Neural cell (in vitro differentiated cells): ENCODE measurements at regions not wholly inside any gene's neighbourhood (a gene's known extent, or its start where the extent isn't known, plus 50 kb on each side); places are given as distances from the start of the nearest gene placed in this dataset.
A peak's percentile ranks its signal among the peaks of the same experiment; 100 is the strongest.

Source experiments
- H2AFZ ChIP-seq: fragments of 200-600, 300-800 bp; sonication (generic), shearing (Covaris generic); 2 replicates; pipeline ENCODE4 v1.6.0; 2014; ENCODE audit warnings: low read depth, mild to moderate bottlenecking, antibody characterized with exemption, low read length, moderate library complexity
- H3F3A ChIP-seq: fragments of 200-600 bp; shearing (Covaris generic); 2 replicates; pipeline ENCODE4 v1.6.1; 2016; ENCODE audit warnings: mild to moderate bottlenecking, moderate library complexity, mixed read lengths, antibody characterized with exemption, low read length; ENCODE audit not compliant: insufficient read depth, poor library complexity, severe bottlenecking
- H3K27ac ChIP-seq: fragments of 200-600, 300-800 bp; sonication (generic), shearing (Covaris generic); 2 replicates; pipeline ENCODE4 v1.5.1; 2014; ENCODE audit warnings: mild to moderate bottlenecking, low read length, moderate library complexity
- H3K27me3 ChIP-seq: fragments of 300-800, 200-600 bp; sonication (generic), shearing (Covaris generic); 2 replicates; pipeline ENCODE4 v1.6.0; 2014; ENCODE audit warnings: mild to moderate bottlenecking, low read depth, low read length, moderate library complexity; ENCODE audit not compliant: insufficient read depth
- H3K36me3 ChIP-seq: fragments of 300-800, 200-600 bp; sonication (generic), shearing (Covaris generic); 2 replicates; pipeline ENCODE4 v1.5.1; 2014; ENCODE audit warnings: mild to moderate bottlenecking, antibody characterized with exemption, low read length, moderate library complexity; ENCODE audit not compliant: insufficient read depth
- H3K4me2 ChIP-seq: fragments of 300-800, 200-600 bp; sonication (generic), shearing (Covaris generic); 2 replicates; pipeline ENCODE4 v1.6.0; 2014; ENCODE audit warnings: mild to moderate bottlenecking, low read length
- H3K4me3 ChIP-seq: fragments of 300-800, 200-600 bp; sonication (generic), shearing (Covaris generic); 2 replicates; pipeline ENCODE4 v1.5.1; 2014; ENCODE audit warnings: mild to moderate bottlenecking, low read length, moderate library complexity
- H3K79me2 ChIP-seq: fragments of 200-600 bp; shearing (Covaris generic); replicated peaks from 2 replicates; pipeline ENCODE4 v1.6.0; 2014; ENCODE audit warnings: mild to moderate bottlenecking, low read length, moderate library complexity; ENCODE audit not compliant: insufficient read depth
- H3K9ac ChIP-seq: fragments of 300-800, 200-600 bp; sonication (generic), shearing (Covaris generic); 2 replicates; pipeline ENCODE4 v1.6.1; 2016; ENCODE audit warnings: mild to moderate bottlenecking, low read length, mixed read lengths
- H3K9me2 ChIP-seq: fragments of 200-600 bp; shearing (Covaris generic); 2 replicates; pipeline ENCODE4 v1.6.1; 2016; ENCODE audit warnings: mild to moderate bottlenecking, low read length, mixed read lengths; ENCODE audit not compliant: insufficient read depth
- H3K9me3 ChIP-seq: fragments of 200-600, 300-800 bp; sonication (generic), shearing (Covaris generic); 2 replicates; pipeline ENCODE4 v1.6.1; 2016; ENCODE audit warnings: mild to moderate bottlenecking, mixed run types, low read length, moderate library complexity, mixed read lengths
- H4K20me1 ChIP-seq: fragments of 200-600 bp; shearing (Covaris generic); 2 replicates; pipeline ENCODE4 v1.6.1; 2016; ENCODE audit warnings: mild to moderate bottlenecking, mixed run types; ENCODE audit not compliant: insufficient read depth
- CTCF ChIP-seq: fragments of 450-650 bp; IDR thresholded peaks from 2 replicates; pipeline ENCODE4 v1.5.1; 2014; ENCODE audit warnings: antibody characterized with exemption, mild to moderate bottlenecking, moderate library complexity; ENCODE audit not compliant: poor library complexity, severe bottlenecking
- EP300 ChIP-seq: fragments of 450-650 bp; conservative IDR thresholded peaks from 2 replicates; pipeline ENCODE4 v1.6.1; 2014; ENCODE audit warnings: antibody characterized with exemption, mild to moderate bottlenecking, moderate library complexity; ENCODE audit not compliant: poor library complexity, severe bottlenecking
- EZH2 ChIP-seq: fragments of 200-600, 300-800 bp; shearing (Covaris generic), sonication (generic); IDR thresholded peaks from 2 replicates; pipeline ENCODE4 v1.6.1; 2014; ENCODE audit warnings: antibody characterized with exemption, low read length, borderline replicate concordance, mild to moderate bottlenecking; ENCODE audit not compliant: insufficient read depth, poor library complexity, severe bottlenecking
- MXI1 ChIP-seq: fragments of 450-650 bp; conservative IDR thresholded peaks from 2 replicates; pipeline ENCODE4 v1.6.1; 2014; ENCODE audit warnings: antibody characterized with exemption, mild to moderate bottlenecking; ENCODE audit not compliant: poor library complexity, severe bottlenecking
- POLR2AphosphoS5 ChIP-seq: IDR thresholded peaks from 2 replicates; pipeline ENCODE4 v1.6.1; 2012
- RAD21 ChIP-seq: fragments of 450-650 bp; conservative IDR thresholded peaks from 2 replicates; pipeline ENCODE4 v1.6.1; 2014; ENCODE audit warnings: antibody characterized with exemption, mild to moderate bottlenecking, moderate library complexity
- REST ChIP-seq: IDR thresholded peaks from 2 replicates; pipeline ENCODE4 v1.6.1; 2012; ENCODE audit warnings: borderline replicate concordance
- SMC3 ChIP-seq: fragments of 450-650 bp; conservative IDR thresholded peaks from 2 replicates; pipeline ENCODE4 v1.6.1; 2014; ENCODE audit warnings: antibody characterized with exemption, mild to moderate bottlenecking, moderate library complexity; ENCODE audit not compliant: poor library complexity
- TAF1 ChIP-seq: IDR thresholded peaks from 2 replicates; pipeline ENCODE4 v1.6.1; 2012; ENCODE audit warnings: low read depth

DNA sequence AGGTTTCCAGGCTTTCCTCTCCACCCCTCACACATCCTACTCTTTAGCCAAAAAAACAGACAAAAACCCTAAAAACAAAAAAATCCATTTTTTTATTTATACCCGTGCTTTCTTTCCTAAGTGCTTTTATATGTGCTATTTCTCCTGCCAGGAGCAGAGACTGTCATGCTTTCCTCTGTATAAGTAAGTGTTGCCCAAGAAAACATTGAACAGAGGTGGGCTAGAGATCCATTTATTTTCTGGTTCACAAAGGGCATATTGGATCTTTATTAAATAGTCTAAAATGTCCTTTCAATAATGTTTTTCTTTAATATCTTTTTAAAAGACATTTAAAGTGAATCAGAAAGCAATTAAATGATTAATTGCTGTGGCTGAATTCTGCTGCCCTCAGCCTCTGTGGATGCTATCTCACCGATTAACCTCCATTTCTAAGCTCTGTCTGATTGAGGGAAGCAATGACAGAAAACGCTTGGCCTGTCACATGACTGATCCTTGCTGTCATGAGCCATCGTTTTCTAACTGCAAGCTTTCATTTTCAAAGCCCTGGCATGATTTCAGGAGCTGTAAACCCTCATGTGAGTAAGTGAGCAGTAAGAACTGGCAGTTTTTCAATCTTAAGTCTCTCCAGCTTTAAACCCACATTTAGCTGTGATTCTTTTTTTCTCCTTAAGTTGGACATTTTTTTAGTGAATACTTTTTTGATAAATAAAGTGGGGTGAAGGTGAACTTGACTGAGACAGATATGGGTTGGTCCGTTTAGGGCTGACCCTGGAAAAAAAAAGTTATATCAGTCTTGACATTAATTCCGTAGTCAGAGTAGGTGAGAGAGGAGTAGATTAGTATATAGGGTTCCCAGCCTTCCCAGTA is 180.7 kb upstream of the PGRMC2 start:
- peak overlapping the region; percentile 65 for H3K27ac ChIP-seq

DNA sequence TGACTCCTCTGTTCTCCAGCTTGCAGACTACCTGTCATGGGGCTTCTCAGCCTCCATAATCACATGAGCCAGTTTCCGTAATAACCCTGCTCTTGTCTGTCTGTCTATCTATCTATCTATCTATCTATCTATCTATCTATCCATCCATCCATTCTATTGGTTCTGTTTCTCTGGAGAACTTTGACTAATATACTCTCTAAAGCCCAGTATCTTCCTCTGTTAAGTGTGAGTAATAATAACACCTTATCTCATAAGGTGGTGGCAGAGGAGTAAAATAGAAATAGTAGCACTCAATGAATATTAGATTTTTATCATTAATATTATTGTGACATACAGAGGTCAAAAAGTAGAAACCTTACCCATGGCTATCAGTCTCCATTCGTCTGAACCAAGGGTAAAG is 177.9 kb upstream of the PGRMC2 start:
- Histone ChIP-seq H3K9ac (no peak overlapping the region), H3K79me2 (no peaks in the 10 kb centered on the region), H3K9me3 (no peaks in the 10 kb centered on the region), H3F3A (no peaks in the 10 kb centered on the region), H3K9me2 (no peaks in the 10 kb centered on the region), H3K4me2 (no peak overlapping the region), H3K27me3 (peaks cover 5% of the 10 kb centered on the region), H3K36me3 (no peaks in the 10 kb centered on the region), H4K20me1 (no peaks in the 10 kb centered on the region), H3K27ac (no peak overlapping the region), H2AFZ (no peak overlapping the region), H3K4me3 (no peak overlapping the region)
- no peak for TF ChIP-seq RAD21
- TF ChIP-seq EZH2, result no peak
- TF ChIP-seq MXI1, result no peak
- TF ChIP-seq POLR2AphosphoS5, result no peak
- no peak for TF ChIP-seq SMC3
- TF ChIP-seq TAF1, result no peak
- no peak for TF ChIP-seq EP300
- TF ChIP-seq REST, result no peak
- TF ChIP-seq CTCF, result no peak

More for the DNA sequence above, 180.7 kb upstream of the PGRMC2 start:
- no peak overlapping the region for H2AFZ ChIP-seq
- H3K79me2 ChIP-seq, result no peaks in the 10 kb centered on the region
- H3K4me2 ChIP-seq, result no peak overlapping the region
- H3K9me2 ChIP-seq, result no peaks in the 10 kb centered on the region
- H4K20me1 ChIP-seq, result no peaks in the 10 kb centered on the region
- H3K9ac ChIP-seq, result peak overlapping the region; percentile 11
- no peaks in the 10 kb centered on the region for H3K9me3 ChIP-seq
- H3K36me3 ChIP-seq, result no peaks in the 10 kb centered on the region
- TF ChIP-seq REST (peak; percentile 40), POLR2AphosphoS5 (peak; percentile 67), EZH2 (no peak), EP300 (peak; percentile 74)
- H3K4me3 ChIP-seq, result peak overlapping the region; percentile 20
- no peaks in the 10 kb centered on the region for H3K27me3 ChIP-seq
- no peaks in the 10 kb centered on the region for H3F3A ChIP-seq
